ENCODE measurements at regions not wholly inside any gene's neighbourhood (a gene's known extent, or its start where the extent isn't known, plus 50 kb on each side); places are given as distances from the start of the nearest gene placed in this dataset.

- Histone ChIP-seq H3K36me3 (no peaks in the 10 kb centered on the region), H3K4me1 (no peaks in the 10 kb centered on the region), H3K9me3 (no peaks in the 10 kb centered on the region), H3K27me3 (no peaks in the 10 kb centered on the region), H3K27ac (no peak overlapping the region), H3K4me3 (no peak overlapping the region)
- DNase-seq: no peak
- no peak for TF ChIP-seq CTCF (IDR thresholded peaks at IDR 0.05)
- TF ChIP-seq POLR2A (IDR thresholded peaks at IDR 0.05): no peak
These were observed 168.6 kb upstream of the CWC22 start for GRCh38 chr2:180175736-180176135.

GRCh38 chr2:180174580-180174979 lies 167.5 kb upstream of the CWC22 start:
- Histone ChIP-seq H3K4me1 (no peaks in the 10 kb centered on the region), H3K36me3 (no peaks in the 10 kb centered on the region), H3K4me3 (no peak overlapping the region), H3K9me3 (peaks cover 0 to 2% (median under 1%) of the 10 kb centered on the region in 4 donors), H3K27me3 (no peaks in the 10 kb centered on the region), H3K27ac (no peak overlapping the region)
- DNase-seq: no peak
- no peak for TF ChIP-seq CTCF (IDR thresholded peaks at IDR 0.05)
- TF ChIP-seq POLR2A (IDR thresholded peaks at IDR 0.05): no peak

GRCh38 chr2:180169474-180169873 lies 162.4 kb upstream of the CWC22 start:
- TF ChIP-seq POLR2A (IDR thresholded peaks at IDR 0.05) (no peak), CTCF (IDR thresholded peaks at IDR 0.05) (no peak)
- Histone ChIP-seq H3K4me3 (no peak overlapping the region), H3K27ac (no peak overlapping the region), H3K27me3 (no peaks in the 10 kb centered on the region), H3K36me3 (no peaks in the 10 kb centered on the region), H3K9me3 (peaks cover 0 to 8% (median 4%) of the 10 kb centered on the region in 4 donors), H3K4me1 (no peaks in the 10 kb centered on the region)
- DNase-seq: no peak

- Histone ChIP-seq H3K4me3 (no peak overlapping the region), H3K36me3 (no peaks in the 10 kb centered on the region), H3K9me3 (no peaks in the 10 kb centered on the region), H3K4me1 (no peaks in the 10 kb centered on the region), H3K27ac (no peak overlapping the region), H3K27me3 (no peaks in the 10 kb centered on the region)
- TF ChIP-seq POLR2A (IDR thresholded peaks at IDR 0.05) (no peak), CTCF (IDR thresholded peaks at IDR 0.05) (no peak)
- no peak for DNase-seq
These were observed 154.3 kb upstream of the CWC22 start for GRCh38 chr2:180161415-180161814.

- no peak overlapping the region for H3K27ac ChIP-seq
- no peaks in the 10 kb centered on the region for H3K9me3 ChIP-seq
- H3K36me3 ChIP-seq: no peaks in the 10 kb centered on the region
- TF ChIP-seq CTCF (IDR thresholded peaks at IDR 0.05) (no peak), POLR2A (IDR thresholded peaks at IDR 0.05) (no peak)
- no peaks in the 10 kb centered on the region for H3K27me3 ChIP-seq
- H3K4me3 ChIP-seq: no peak overlapping the region
- H3K4me1 ChIP-seq: no peaks in the 10 kb centered on the region
- no peak for DNase-seq
These were observed 152.8 kb upstream of the CWC22 start for GRCh38 chr2:180159921-180160320.

- no peaks in the 10 kb centered on the region for H3K4me1 ChIP-seq
- DNase-seq: no peak
- no peaks in the 10 kb centered on the region for H3K9me3 ChIP-seq
- H3K27ac ChIP-seq: no peak overlapping the region
- H3K27me3 ChIP-seq: no peaks in the 10 kb centered on the region
- no peak overlapping the region for H3K4me3 ChIP-seq
- H3K36me3 ChIP-seq: no peaks in the 10 kb centered on the region
- TF ChIP-seq POLR2A (IDR thresholded peaks at IDR 0.05): no peak
- no peak for TF ChIP-seq CTCF (IDR thresholded peaks at IDR 0.05)
These were observed 151.9 kb upstream of the CWC22 start for GRCh38 chr2:180158961-180159360.

Measured in Peyer's patch (tissue), 4 donors.